ENCODE measurements at regions not wholly inside any gene's neighbourhood (a gene's known extent, or its start where the extent isn't known, plus 50 kb on each side); places are given as distances from the start of the nearest gene placed in this dataset.
A peak's percentile ranks its signal among the peaks of the same experiment; 100 is the strongest.
"Not testable (repeated sequence)": the region's sequence is repeated elsewhere in the genome, so short reads cannot be mapped to it uniquely, and the experiment has no call there.

GRCh38 chr14:105938055-105938863 is 411.9 kb downstream of the TMEM121 start:
- DNase-seq (ENCODE audit: low read depth): no peak

- DNase-seq (ENCODE audit: low read depth): no peak
These were observed 412.6 kb downstream of the TMEM121 start for GRCh38 chr14:105938959-105939358.

- DNase-seq (ENCODE audit: low read depth): no peak
These were observed 413.6 kb downstream of the TMEM121 start for GRCh38 chr14:105939810-105940508.

GRCh38 chr14:105940534-105941225 is 414.3 kb downstream of the TMEM121 start:
- no peak for DNase-seq (ENCODE audit: low read depth)

- no peak for DNase-seq (ENCODE audit: low read depth)
These were observed 415.1 kb downstream of the TMEM121 start for GRCh38 chr14:105941226-105942166.

GRCh38 chr14:105942725-105943124 is 416.3 kb downstream of the TMEM121 start:
- DNase-seq (ENCODE audit: low read depth): not testable (repeated sequence)

- DNase-seq (ENCODE audit: low read depth): no peak
These were observed 417.7 kb downstream of the TMEM121 start for GRCh38 chr14:105943973-105944602.

- DNase-seq (ENCODE audit: low read depth): peak; percentile 78
These were observed 418.5 kb downstream of the TMEM121 start for GRCh38 chr14:105944632-105945610.

GRCh38 chr14:105945896-105946295 is 419.5 kb downstream of the TMEM121 start:
- DNase-seq (ENCODE audit: low read depth): peak; percentile 8

GRCh38 chr14:105947599-105947998 is 421.2 kb downstream of the TMEM121 start:
- DNase-seq (ENCODE audit: low read depth): no peak

GRCh38 chr14:105948955-105949354 is 422.6 kb downstream of the TMEM121 start:
- not testable (repeated sequence) for DNase-seq (ENCODE audit: low read depth)

GRCh38 chr14:105950364-105950892 is 424.0 kb downstream of the TMEM121 start:
- DNase-seq (ENCODE audit: low read depth): not testable (repeated sequence)

GRCh38 chr14:105951399-105951798 is 425.0 kb downstream of the TMEM121 start:
- DNase-seq (ENCODE audit: low read depth): no peak

GRCh38 chr14:105952222-105952621 is 425.8 kb downstream of the TMEM121 start:
- DNase-seq (ENCODE audit: low read depth): no peak

GRCh38 chr14:105952826-105953225 is 426.4 kb downstream of the TMEM121 start:
- no peak for DNase-seq (ENCODE audit: low read depth)

GRCh38 chr14:105961625-105962024 is 435.2 kb downstream of the TMEM121 start:
- not testable (repeated sequence) for DNase-seq (ENCODE audit: low read depth)

GRCh38 chr14:105962532-105962931 is 436.1 kb downstream of the TMEM121 start:
- DNase-seq (ENCODE audit: low read depth): no peak

GRCh38 chr14:105968291-105968690 is 441.9 kb downstream of the TMEM121 start:
- DNase-seq (ENCODE audit: low read depth): no peak

GRCh38 chr14:105969026-105969425 is 442.6 kb downstream of the TMEM121 start:
- DNase-seq (ENCODE audit: low read depth): not testable (repeated sequence)

GRCh38 chr14:105970821-105971220 is 444.4 kb downstream of the TMEM121 start:
- not testable (repeated sequence) for DNase-seq (ENCODE audit: low read depth)

All from activated T-cell treated with anti-CD3 and anti-CD28 coated beads for 24 hours (primary cell).